NCI-H2171 (cell line): ENCODE measurements at regions not wholly inside any gene's neighbourhood (a gene's known extent, or its start where the extent isn't known, plus 50 kb on each side); places are given as distances from the start of the nearest gene placed in this dataset.
"Not testable (repeated sequence)": the region's sequence is repeated elsewhere in the genome, so short reads cannot be mapped to it uniquely, and the experiment has no call there.

Experiments
- DNase-seq: peaks from one replicate; lab custom pipeline; 2025; lab: John Stamatoyannopoulos, UW

DNA sequence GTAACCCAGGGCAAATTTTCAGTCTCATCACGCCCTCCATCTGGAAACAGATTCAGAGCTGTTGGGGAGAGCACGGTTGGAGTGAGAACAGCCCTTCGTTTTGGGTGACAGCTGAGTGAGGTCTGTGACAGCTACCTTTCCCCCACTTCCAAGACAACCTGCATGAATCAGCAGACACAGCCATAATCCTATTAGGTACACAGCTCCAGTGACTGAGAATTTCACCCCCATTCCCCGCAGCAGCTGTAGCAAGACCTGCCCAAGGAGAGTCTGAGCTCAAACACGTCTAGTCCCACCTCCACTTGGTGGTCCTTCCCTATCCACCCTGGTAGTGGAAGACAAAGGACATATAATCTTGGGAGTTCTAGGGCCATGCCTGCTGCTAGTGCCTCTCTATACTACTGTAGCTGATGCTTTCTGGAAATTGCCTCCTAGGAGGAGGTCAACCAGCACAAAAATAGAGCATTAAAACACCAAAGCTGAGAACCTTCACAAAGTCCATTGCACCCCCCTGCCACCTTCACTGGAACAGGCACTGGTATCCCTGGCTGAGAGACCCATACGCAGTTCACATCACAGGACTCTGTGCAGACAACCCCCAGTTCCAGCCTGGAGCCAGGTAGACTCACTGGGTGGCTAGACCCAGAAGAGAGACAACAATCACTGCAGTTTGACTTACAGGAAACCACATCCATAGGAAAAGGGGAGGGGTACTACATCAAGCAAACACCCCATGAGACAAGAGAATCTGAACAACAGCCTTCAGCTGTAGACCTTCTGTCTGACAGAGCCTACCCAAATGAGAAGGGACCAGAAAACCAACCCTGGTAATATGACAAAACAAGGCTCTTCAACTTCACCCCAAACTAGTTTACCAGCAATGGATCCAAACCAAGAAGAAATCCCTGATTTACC, 448.6 kb upstream of the CBLB start:
- no peak for DNase-seq

DNA sequence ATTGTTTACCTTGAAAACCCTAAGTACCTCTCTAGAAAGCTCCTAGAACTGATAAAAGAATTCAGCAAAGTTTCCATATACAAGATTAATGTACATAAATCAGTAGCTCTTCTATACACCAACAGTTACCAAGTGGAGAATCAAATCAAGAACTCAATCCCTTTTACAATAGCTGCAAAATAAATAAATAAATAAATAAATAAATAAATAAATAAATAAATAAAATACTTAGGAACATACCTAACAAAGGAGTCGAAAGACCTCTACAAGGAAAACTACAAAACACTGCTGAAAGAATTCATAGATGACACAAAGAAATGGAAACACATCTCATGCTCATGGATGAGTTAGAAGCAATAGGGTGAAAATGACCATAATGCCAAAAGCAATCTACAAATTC, 452.6 kb upstream of the CBLB start:
- DNase-seq = not testable (repeated sequence)

DNA sequence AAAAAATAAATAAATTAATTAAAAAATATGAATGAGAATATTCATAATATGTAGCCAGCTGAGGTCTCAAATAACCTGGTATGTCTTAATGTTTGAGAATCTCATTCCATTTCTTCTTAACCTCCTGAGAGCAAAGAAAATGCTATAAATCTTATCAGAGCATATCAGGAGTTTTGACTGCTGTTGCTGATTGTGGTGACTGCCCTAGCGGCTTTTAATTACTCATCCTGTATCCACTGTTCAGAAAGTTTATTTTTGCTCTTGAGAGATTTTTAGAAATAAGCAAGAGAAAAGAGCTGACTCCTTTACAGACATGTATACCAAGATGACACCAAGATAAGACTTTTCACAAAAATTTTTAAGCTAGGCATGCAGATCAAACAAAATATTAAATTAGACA, 454.8 kb upstream of the CBLB start:
- DNase-seq = no peak

DNA sequence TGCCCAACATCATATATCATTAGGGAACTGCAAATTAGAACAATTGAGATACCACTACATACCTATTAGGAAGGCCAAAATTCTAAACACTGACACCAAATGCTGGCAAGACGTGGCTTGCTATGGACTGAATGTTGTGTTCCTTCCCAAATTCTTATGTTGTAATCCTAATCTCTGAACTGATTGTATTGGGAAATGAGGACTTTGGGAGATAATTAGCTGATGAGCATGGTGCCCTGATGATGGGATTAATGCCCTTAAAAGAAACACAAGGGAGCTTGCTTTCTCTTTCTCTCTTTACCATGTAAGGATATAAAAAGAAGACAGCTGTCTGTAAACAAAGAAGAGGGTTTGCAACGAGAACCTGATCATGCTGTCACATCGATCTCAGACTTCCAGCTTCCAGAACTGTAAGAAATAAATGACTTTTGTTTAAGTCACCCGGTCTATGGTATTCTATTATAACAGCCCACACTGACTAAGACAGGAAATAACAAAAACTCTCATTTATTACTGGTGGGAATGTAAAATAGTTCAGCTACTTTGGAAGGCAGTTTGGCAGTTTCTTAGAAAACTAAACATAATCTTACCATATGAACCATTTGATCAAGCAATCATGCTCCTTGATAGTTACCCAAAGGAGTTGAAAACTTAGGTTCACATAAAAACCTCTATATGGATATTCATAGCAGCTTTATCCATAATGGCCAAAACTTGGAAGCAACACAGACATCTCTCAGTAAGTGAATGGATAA, 458.3 kb upstream of the CBLB start:
- no peak for DNase-seq

DNA sequence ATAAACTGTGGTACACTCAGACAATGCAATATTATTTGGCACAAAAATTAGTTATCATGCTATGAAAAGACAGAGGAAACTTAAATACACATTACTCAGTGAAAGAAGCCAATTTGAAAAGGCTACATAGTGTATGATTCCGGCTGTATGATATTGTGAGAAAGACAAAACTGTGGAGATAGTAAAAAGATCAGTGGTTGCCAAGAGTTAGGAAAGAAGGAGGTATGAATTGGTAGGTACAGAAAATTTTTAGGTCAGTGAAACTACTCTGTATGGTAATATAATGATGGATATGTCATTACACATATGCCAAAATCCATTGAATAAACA, 458.8 kb upstream of the CBLB start:
- DNase-seq = no peak

DNA sequence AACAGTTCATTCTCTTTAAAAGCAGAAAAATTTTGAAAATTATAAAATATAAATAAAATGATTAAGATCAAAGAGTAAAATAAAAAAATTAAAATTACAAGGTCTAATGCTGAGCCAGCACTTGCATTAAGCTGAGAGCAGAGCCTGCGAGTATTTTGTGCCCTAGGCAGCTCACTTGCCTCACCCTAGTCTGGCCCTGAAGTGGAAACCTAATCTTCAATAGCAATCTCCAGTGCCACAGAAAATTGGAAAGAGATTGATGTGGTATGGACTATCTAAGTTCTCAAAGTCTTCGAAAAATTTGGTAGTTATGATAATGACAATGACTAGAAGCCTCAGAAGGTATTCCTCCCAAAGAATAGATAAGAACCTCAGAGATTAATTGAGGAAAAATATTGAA, 459.4 kb upstream of the CBLB start:
- no peak for DNase-seq

DNA sequence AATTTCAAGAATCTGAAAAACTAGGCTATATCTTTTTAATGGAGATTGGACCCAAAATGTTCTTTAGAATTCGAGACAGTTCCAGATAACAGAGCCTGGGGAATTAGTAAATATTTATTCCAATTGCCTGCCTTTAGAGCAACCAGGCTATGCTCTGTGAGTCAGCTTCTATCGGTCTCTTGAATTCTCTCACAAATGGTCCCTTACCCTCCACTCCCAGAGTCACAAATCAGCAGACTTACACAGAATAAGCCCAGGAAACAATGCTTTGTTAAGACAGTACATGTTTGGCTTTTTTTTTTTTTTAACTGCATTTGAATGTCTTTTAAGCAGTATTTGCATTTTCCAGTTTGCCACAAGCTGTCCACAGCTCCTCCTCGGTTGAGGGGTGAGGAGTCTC, 460.7 kb upstream of the CBLB start:
- DNase-seq = no peak

DNA sequence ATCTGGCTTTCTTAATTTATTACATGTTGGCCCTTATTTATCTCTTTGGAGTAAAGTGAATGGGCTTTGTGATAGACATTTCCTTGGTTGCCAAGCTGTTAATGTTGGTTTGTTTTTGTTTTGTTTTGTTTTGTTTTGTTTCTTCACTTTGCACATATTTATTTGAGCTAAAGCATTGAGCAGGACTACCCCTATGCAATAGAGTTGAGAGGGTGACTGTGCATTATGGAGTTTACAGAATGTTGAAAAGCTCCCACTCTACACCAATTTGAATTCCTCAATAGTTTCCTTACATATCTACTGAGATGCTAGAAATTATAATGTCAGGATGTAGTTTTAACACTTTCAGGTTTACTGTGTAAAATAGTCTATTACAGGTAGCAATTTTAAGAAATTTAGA, 462.8 kb upstream of the CBLB start:
- no peak for DNase-seq

DNA sequence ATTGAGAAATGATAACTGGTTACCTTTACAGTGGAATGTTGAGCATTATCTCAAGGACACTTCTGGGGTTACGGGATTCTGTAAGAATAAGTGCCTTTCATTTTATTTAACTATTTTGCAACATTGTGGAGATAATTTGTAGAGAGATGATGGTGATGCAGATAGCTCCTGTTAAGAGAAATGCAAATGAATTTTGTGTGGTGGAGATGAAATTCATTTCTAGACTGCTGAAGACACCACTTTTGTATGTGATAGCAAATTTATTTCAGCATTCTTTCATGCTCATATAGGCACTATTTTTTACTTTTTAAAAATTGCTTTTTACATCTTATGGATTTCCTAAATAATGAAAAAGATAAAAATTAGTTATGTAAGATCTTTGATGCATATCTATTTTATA, 463.3 kb upstream of the CBLB start:
- no peak for DNase-seq

DNA sequence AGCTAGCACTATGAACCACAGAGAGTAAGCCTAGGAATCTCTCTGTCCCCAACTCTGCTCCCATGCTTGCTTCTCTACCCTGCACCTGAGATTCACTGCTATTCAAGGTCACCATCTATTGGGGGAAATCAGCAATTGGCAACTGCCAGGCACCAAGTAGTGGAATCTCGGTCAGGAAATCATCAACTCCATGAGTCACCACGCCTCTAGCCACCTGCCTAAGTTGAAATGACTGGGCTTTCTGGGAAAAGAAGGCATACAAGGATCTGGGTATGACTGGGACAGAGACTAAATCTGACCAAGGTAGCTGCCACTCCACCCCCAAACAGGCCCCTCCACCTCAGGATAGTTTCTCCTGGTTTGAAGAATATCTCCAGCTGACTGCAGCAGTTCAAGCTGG, 464.1 kb upstream of the CBLB start:
- DNase-seq = no peak

DNA sequence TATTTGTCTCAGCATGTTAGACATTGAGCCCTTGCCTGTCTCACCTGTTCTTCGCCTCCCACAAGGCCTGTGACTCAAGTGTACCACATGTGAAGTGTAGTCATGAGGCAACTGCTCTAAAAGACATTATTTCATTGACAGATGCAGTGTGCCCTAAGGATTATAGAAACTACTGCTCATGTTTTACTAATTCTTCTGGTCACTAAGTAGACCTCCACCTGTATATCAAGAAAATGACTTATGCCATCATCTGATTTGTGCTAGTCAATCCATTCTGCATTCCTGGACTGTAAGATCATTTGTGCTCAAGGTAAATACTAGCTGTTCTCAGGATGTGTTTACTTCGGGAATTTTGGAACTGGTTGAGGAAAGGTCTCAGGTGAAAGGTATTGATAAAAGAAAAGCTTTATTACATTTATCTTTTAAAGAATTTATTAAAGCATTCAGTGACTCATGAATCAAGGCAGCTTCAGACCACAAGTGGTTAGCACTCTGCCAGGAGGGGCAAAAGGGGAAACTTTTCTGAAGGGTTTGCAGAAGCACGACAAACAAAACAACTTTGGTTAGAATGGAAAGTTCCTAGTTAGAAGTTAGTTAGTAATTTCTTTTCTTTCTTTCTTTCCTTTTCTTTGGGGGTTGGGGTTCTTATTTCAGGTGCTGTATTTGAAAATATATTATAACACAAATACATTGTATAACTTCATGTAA, 465.3 kb upstream of the CBLB start:
- no peak for DNase-seq

DNA sequence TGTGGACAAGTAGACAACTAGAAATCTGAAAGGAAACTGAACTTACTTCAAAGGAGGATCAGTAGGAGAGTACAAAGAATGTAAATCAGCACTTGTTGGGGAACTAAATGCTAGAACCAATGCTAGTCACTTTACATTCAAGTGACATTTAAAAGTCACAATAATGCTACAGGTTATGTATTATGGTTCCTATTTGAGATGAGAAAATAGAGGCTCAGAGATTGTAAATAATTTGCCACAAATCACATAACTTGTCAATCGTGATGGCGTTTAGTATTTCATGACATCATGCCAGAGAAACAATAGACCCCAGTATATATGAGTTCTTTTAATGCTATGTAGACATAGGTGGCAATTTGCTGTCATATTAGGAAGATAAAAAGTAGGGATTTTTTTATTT, 467.8 kb upstream of the CBLB start:
- DNase-seq = no peak

DNA sequence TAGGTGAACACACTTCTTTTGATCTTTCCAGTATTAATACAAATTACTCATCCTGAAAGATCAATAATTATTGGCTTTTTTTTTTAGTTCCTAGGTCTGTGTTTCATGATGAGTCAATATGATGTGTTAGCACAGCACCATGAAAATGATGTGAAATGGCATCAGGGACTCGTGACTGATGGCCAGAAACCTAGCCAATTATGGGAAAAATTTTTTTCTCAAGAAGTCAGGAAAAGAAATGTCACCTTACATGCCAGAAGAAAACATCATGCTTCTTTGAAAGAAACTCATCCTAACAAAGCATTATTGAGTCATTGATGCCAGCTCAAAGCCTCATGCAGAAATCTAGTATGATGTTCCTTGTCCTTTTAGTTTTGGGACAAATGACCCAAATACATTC, 468.3 kb upstream of the CBLB start:
- no peak for DNase-seq

DNA sequence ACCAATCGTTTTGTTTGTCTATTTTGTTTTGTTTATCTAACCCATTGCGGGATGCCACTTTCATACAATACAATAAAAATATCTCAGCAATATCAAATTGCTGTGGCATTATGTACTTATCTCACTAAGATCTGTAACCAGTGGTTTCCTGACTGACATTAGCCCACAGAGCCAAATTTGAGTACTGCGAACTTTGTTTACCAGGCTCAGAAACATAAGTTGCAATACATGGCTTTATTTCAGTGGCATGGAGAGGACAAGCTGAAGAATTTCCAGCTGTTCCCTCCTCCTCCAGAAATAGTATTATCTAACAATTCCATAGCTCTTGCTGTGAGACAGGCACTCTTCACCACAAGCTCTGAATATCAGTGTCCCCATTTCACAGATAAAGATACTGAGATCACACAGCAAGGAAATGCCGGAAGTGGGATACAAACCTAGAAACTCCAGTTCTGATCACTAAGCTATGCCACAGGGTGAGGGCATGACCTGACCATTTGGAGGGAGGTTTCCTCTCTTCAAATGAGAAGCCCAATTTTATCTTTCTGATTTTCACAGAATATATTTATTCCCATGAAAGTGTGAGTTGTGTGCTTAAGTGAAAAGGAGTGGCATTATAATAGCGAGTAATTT, 469.9 kb upstream of the CBLB start:
- DNase-seq = no peak

DNA sequence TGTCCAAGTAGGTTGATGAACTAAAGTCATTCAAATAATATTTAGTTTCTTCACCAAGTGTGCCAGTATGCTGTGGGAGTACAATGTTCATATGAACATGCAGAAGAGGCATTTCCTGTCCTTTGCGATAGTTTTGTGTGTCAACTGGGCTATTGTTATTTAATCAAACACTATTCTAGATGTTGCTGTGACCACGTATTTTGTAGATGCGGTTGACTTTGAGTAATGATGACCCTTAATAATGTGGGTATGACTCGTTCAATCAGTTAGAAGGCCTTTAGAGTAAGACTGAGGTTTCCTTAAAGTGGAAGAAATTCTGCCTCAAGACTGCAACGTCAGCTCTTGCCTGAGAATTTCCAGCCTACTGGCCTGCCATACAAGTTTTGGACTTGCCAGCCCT, 470.7 kb upstream of the CBLB start:
- DNase-seq = no peak

DNA sequence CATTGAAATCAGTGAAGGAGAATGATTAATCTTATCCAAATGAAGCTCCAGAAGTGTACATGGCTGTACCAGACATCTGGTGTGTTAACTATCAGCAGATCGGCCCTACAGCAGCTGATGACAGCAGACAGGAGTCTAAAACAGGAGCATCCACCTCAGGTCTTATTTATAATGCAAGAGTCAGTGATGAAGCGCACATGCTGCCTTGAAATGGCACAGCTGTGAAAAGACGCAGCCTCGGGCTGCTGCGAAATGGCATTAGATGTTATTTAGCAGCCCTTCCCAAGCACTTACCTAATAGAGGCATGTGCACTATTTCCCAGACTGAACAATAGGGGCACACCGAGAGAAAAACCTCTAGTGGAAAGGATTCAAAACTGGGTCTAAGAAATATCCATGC, 472.3 kb upstream of the CBLB start:
- DNase-seq = peak; percentile 97

DNA sequence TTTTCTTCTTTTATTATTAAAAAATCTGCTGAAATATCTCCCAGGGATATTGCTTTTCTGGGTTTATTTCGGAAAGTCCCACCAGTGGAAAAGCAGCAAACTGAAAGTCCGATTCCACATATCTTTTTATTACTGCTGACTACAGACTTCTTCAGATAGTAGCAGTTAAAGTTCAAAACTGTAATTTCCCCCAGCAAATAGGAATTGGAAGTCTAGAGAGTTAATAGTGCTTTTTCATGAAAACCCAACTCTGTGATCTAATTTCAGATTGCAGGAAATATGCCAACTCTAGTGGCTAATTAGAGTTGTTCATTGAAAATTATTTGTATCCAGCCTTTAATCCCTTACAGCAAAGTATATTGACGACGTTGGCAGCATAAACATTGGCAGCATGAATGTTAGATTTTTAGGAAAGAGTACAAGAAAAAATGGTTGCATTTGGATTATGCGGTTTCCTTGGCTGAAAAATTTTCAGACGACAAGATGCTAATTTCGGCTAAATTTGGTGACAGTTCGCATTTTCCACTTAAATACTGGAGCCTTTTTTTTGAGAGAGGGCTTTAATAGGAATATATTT, 472.9 kb upstream of the CBLB start:
- no peak for DNase-seq

DNA sequence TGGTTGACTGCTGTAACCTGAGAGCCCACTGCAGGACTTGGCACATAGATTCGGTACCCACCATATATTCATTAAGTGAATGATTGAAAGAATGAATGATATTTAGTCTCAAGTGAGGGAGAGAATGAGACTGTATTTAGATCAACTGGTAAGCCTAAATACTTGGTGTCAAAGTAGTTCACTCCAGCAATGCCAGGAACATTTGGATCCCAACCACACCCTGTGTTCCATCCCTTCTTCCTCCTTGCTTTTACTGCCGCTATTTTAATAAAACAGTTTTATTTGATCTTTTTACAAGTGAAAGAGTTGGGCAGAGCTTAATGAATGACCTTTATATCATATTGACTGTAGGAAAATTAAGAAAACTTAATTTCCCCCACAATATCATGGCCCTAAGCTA, 473.6 kb upstream of the CBLB start:
- DNase-seq = no peak

DNA sequence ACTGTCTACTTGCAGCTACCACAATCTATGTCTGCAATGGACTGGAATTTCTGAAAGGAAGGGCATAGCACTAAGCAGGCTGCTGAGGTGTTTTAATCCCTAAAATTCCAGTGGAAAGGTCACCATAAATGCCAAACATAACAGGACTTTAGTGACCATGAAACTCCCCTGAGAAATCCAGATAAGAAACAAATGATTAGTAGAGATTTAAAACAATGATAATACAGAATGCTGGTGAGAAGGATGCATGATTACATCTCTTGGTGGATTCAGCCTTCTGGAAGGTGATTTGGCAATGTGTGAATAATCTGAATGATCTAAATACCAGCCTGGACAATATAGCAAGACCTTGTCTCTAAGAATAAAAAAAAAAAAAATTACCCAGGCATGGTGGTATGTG, 475.0 kb upstream of the CBLB start:
- no peak for DNase-seq

DNA sequence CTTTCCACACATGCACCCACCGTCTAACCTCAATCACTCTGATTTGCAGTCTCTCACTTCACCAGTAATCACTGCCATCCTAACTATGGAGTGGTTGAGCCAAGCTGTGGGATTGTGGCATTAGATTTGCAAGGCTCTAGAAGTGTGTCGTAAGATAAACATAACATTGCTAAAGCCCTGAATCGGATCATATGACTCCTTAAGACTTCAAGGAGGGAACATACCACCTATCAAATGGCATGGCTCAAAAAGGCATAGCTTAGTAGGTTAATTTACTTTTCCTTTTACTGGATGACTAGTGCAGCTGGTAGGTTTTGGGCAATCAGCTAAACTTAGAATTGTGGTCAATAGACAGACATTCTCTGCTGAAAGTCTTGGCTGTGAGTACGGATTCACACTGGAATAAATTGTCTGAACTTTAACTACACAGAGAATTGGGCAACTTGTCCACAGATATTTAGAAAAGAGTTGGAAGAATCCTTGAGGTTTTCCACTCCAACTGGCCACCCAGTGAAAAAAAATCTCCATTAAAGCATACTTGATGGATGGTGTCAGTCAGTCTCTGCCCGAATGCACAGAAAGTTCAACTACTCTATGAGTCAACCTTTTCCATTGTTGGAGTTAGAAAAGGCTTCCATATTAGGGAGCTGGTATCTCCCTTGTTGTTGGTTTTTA, 476.7 kb upstream of the CBLB start:
- no peak for DNase-seq

DNA sequence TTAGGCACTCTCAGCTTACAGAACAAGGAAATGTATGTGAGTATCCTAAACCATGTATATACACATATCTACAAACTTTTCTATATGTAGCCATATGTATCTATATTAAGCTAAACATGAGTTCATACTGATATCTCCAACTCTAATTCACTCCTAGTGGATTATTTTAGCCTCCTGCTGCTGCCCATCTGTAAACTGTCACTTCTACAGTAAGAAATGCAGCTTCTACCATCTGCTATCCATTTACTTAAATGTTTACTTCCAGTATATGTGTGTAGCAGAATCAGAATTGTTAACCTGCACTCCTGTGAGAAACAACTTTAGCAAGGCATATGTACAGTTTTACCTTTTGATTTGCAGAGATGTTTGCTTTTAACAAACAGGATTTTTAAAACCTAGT, 478.5 kb upstream of the CBLB start:
- DNase-seq = peak; percentile 83
